A673 (cell line): ENCODE measurements at regions not wholly inside any gene's neighbourhood (a gene's known extent, or its start where the extent isn't known, plus 50 kb on each side); places are given as distances from the start of the nearest gene placed in this dataset.

Source experiments
- BruUV-seq: library from RNA; stranded (reverse); fragments of 400-500 nt; replicated peaks from 2 replicates; lab custom pipeline; 2021; lab: Mats Ljungman, UMichigan
- CTCF ChIA-PET: fragments of 300-600 bp; sonication (Branson Sonifier 250); formaldehyde crosslinking; loops from one replicate; lab custom pipeline; 2022; ENCODE audit warnings: antibody characterized with exemption; lab: Charles Lee
- POLR2A ChIA-PET: fragments of 300-600 bp; sonication (Branson Sonifier 250); formaldehyde crosslinking; loops from one replicate; lab custom pipeline; 2022; ENCODE audit warnings: antibody characterized with exemption; ENCODE audit not compliant: low non-redundant PET; lab: Charles Lee
- DNase-seq: peaks from one replicate; pipeline ENCODE4 v3.0.0-alpha.2; 2015; ENCODE audit warnings: low spot score
- H3K27ac ChIP-seq: fragments of 200-600 bp; sonication (generic); 2 replicates; pipeline ENCODE4 v1.5.1; 2016; ENCODE audit warnings: mixed run types, low read depth, mild to moderate bottlenecking, mixed read lengths, antibody characterized with exemption, low read length; ENCODE audit not compliant: poor library complexity, severe bottlenecking
- H3K27me3 ChIP-seq: fragments of 200-600 bp; sonication (generic); replicated peaks from 2 replicates; pipeline ENCODE4 v1.6.1; 2017; ENCODE audit warnings: mixed run types, low read depth, mild to moderate bottlenecking, mixed read lengths, antibody characterized with exemption, low read length; ENCODE audit not compliant: insufficient read depth, poor library complexity
- H3K36me3 ChIP-seq: fragments of 200-600 bp; sonication (generic); 2 replicates; pipeline ENCODE4 v1.6.1; 2016; ENCODE audit warnings: mixed run types, mild to moderate bottlenecking, mixed read lengths, antibody characterized with exemption, low read length; ENCODE audit not compliant: insufficient read depth, poor library complexity, severe bottlenecking
- H3K4me1 ChIP-seq: fragments of 200-600 bp; sonication (generic); 2 replicates; pipeline ENCODE4 v1.6.1; 2017; ENCODE audit warnings: mixed run types, mild to moderate bottlenecking, mixed read lengths, antibody characterized with exemption, low read length; ENCODE audit not compliant: insufficient read depth, poor library complexity, severe bottlenecking
- H3K4me3 ChIP-seq: fragments of 200-600 bp; sonication (generic); 2 replicates; pipeline ENCODE4 v1.5.1; 2016; ENCODE audit warnings: low read depth, mixed run types, mild to moderate bottlenecking, mixed read lengths, low read length; ENCODE audit not compliant: poor library complexity, severe bottlenecking
- H3K9me3 ChIP-seq: fragments of 200-600 bp; sonication (generic); 2 replicates; pipeline ENCODE4 v1.6.1; 2016; ENCODE audit warnings: mixed run types, low read depth, mild to moderate bottlenecking, mixed read lengths, antibody characterized with exemption, low read length; ENCODE audit not compliant: poor library complexity, severe bottlenecking
- EZH2 ChIP-seq: fragments of 200-600 bp; sonication (generic); IDR thresholded peaks from 2 replicates; pipeline ENCODE4 v1.6.1; 2017; ENCODE audit warnings: borderline replicate concordance, low read depth, mild to moderate bottlenecking, mixed read lengths, antibody characterized with exemption, low read length; ENCODE audit not compliant: poor library complexity, severe bottlenecking
- intact Hi-C: fragments of 100-400 bp; cut with micrococcal nuclease; formaldehyde crosslinking; loops from one replicate; pipeline ENCODE4 v1.10.0; 2022; ENCODE audit not compliant: unreplicated experiment
- TF ChIP-seq, protein P1 (sequence below): fragments of 300-800, 200-600 bp; sonication (generic); conservative IDR thresholded peaks from 2 replicates; pipeline ENCODE4 v1.5.1; 2017; ENCODE audit warnings: low read depth, mild to moderate bottlenecking, antibody characterized with exemption, low read length, moderate library complexity, mixed read lengths

- Histone ChIP-seq H3K4me3 (no peak overlapping the region), H3K4me1 (no peaks in the 10 kb centered on the region), H3K27me3 (no peaks in the 10 kb centered on the region), H3K27ac (no peak overlapping the region), H3K36me3 (no peaks in the 10 kb centered on the region), H3K9me3 (no peaks in the 10 kb centered on the region)
- POLR2A ChIA-PET, result no interaction called here
- CTCF ChIA-PET, result no interaction called here
- TF ChIP-seq EZH2, result no peak
- intact Hi-C loops, result no loop called here
- DNase-seq, result no peak
- no TSS peak for BruUV-seq
Observed at GRCh38 chr15:91632981-91633380, 220.5 kb upstream of the SLCO3A1 start.

DNA sequence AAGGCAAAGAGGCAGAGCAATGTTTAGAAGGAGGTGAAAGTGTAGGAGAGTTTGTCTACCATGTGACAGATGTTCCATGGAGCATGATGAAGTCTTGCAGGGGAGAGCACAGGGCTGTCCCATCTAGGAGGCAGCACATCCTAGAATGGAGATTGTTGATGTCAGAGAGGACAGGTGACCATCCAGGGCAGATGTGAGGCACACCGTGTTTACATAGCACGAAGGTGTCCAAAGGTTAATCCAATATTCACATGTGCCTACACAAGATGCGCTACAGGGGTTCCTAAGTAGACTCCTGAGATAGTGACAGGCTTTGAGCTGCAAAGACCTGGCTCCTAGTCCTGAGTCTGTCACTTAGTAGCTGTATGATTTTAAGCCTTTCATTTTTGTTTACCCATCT is 219.3 kb upstream of the SLCO3A1 start:
- no peaks in the 10 kb centered on the region for H3K4me1 ChIP-seq
- no peaks in the 10 kb centered on the region for H3K27me3 ChIP-seq
- no peak overlapping the region for H3K27ac ChIP-seq
- no peak for TF ChIP-seq EZH2
- TF ChIP-seq, protein P1, sequence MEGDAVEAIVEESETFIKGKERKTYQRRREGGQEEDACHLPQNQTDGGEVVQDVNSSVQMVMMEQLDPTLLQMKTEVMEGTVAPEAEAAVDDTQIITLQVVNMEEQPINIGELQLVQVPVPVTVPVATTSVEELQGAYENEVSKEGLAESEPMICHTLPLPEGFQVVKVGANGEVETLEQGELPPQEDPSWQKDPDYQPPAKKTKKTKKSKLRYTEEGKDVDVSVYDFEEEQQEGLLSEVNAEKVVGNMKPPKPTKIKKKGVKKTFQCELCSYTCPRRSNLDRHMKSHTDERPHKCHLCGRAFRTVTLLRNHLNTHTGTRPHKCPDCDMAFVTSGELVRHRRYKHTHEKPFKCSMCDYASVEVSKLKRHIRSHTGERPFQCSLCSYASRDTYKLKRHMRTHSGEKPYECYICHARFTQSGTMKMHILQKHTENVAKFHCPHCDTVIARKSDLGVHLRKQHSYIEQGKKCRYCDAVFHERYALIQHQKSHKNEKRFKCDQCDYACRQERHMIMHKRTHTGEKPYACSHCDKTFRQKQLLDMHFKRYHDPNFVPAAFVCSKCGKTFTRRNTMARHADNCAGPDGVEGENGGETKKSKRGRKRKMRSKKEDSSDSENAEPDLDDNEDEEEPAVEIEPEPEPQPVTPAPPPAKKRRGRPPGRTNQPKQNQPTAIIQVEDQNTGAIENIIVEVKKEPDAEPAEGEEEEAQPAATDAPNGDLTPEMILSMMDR, result no peak
- no peak for DNase-seq
- no TSS peak for BruUV-seq
- ChIA-PET CTCF (no interaction called here), POLR2A (no interaction called here)
- no peak overlapping the region for H3K4me3 ChIP-seq
- no peaks in the 10 kb centered on the region for H3K36me3 ChIP-seq
- no peaks in the 10 kb centered on the region for H3K9me3 ChIP-seq
- intact Hi-C loops, result no loop called here

DNA sequence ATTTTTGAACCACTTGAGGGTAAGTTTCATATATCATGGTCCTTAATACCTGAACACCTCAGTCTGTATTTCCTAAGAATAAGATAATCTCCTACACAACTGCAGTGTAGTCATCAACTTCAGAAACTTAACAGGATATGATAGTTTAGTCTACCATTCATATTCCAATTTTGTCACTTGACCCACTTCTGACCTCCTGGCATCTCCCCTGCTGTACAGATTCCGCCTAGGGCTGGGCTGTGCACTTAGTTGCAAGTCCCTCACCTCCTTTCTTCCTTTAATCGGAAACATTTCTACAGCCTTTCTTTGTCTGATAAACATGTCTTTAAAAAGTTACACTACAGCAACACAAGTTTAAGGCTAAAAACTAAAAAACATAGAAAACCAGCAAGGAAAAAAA is 218.4 kb upstream of the SLCO3A1 start:
- BruUV-seq, result no TSS peak
- POLR2A ChIA-PET, result no interaction called here
- no peaks in the 10 kb centered on the region for H3K9me3 ChIP-seq
- no peak overlapping the region for H3K27ac ChIP-seq
- DNase-seq, result no peak
- no peaks in the 10 kb centered on the region for H3K4me1 ChIP-seq
- no peaks in the 10 kb centered on the region for H3K27me3 ChIP-seq
- CTCF ChIA-PET, result no interaction called here
- TF ChIP-seq, protein P1, result no peak
- TF ChIP-seq EZH2, result no peak
- intact Hi-C loops, result no loop called here
- no peak overlapping the region for H3K4me3 ChIP-seq
- no peaks in the 10 kb centered on the region for H3K36me3 ChIP-seq

DNA sequence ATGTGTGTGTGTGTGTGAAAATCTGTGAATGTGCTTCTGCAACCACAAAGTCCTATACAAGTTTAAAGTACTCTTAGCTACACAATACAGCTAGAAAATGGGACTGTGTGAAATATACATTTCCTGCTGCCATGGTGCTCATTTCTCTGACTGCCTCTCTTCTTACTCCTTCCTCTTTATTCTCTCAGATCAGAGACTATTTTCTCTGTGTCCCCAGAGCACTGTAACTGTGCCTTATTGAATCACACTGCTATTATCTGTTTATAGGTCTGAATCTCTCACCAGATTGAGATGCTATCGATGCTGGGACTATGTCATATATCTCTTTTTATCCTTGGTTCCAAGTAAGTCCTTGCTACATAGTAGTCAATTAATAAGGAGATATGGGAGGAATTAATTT is 217.9 kb upstream of the SLCO3A1 start:
- ChIA-PET CTCF (no interaction called here), POLR2A (no interaction called here)
- no TSS peak for BruUV-seq
- H3K27ac ChIP-seq, result no peak overlapping the region
- no peaks in the 10 kb centered on the region for H3K9me3 ChIP-seq
- no peak overlapping the region for H3K4me3 ChIP-seq
- H3K27me3 ChIP-seq, result no peaks in the 10 kb centered on the region
- no peak for DNase-seq
- TF ChIP-seq, protein P1, result no peak
- no peak for TF ChIP-seq EZH2
- intact Hi-C loops, result no loop called here
- no peaks in the 10 kb centered on the region for H3K36me3 ChIP-seq
- H3K4me1 ChIP-seq, result no peaks in the 10 kb centered on the region
